Glutamatergic neuron (in vitro differentiated cells): ENCODE measurements at regions not wholly inside any gene's neighbourhood (a gene's known extent, or its start where the extent isn't known, plus 50 kb on each side); places are given as distances from the start of the nearest gene placed in this dataset.
"Not testable (repeated sequence)": the region's sequence is repeated elsewhere in the genome, so short reads cannot be mapped to it uniquely, and the experiment has no call there.

Experiments used
- DNase-seq: peaks from one replicate; pipeline ENCODE4 v3.0.0; 2022
- H3K27ac Mint-ChIP-seq: one replicate; pipeline ENCODE4 v1.8.0; 2020; ENCODE audit warnings: mild to moderate bottlenecking, mixed read lengths, inconsistent platforms; ENCODE audit not compliant: unreplicated experiment
- H3K27me3 Mint-ChIP-seq: one replicate; pipeline ENCODE4 v1.8.0; 2020; ENCODE audit warnings: mild to moderate bottlenecking, moderate library complexity, mixed read lengths, inconsistent platforms; ENCODE audit not compliant: unreplicated experiment
- H3K36me3 Mint-ChIP-seq: one replicate; pipeline ENCODE4 v1.8.0; 2020; ENCODE audit warnings: mild to moderate bottlenecking, mixed read lengths, inconsistent platforms; ENCODE audit not compliant: unreplicated experiment
- H3K4me1 Mint-ChIP-seq: one replicate; pipeline ENCODE4 v1.8.0; 2020; ENCODE audit warnings: mild to moderate bottlenecking, low read depth, mixed read lengths, inconsistent platforms; ENCODE audit not compliant: unreplicated experiment
- H3K4me3 Mint-ChIP-seq: one replicate; pipeline ENCODE4 v1.8.0; 2020; ENCODE audit warnings: mild to moderate bottlenecking, mixed read lengths, inconsistent platforms; ENCODE audit not compliant: unreplicated experiment
- H3K9me3 Mint-ChIP-seq: one replicate; pipeline ENCODE4 v1.8.0; 2020; ENCODE audit warnings: mild to moderate bottlenecking, moderate library complexity, mixed read lengths, inconsistent platforms; ENCODE audit not compliant: unreplicated experiment
- TF ChIP-seq, protein P1 (sequence below): fragments of 200-600 bp; sonication (generic); IDR thresholded peaks from one replicate; pipeline ENCODE4 v1.5.0; 2021; ENCODE audit not compliant: partially characterized antibody, unreplicated experiment

DNA sequence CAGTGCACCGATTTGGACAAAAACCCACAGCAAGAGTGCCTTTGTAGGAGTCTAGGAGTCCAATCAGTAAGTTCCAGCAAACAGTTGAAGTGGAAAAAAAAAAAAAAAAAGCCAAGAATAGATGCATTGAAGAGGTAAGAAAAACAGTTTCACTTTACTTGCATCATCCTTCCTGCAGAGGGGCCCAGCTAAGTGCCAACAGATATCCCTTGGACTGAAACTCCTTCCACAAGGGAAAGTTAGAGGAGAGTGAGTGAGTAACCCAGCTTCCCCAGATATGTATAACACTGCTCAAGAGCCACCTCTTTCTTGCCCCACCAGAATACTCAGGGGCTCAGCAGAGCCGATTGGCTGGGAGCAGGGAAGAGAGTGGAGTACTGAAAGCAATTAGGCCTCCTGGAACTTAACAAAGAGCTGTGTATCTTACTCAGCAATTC lies 617.7 kb upstream of the SMIM31 start:
- no peaks in the 10 kb centered on the region for H3K4me1 Mint-ChIP-seq
- no peak for DNase-seq
- no peaks in the 10 kb centered on the region for H3K9me3 Mint-ChIP-seq
- no peak overlapping the region for H3K4me3 Mint-ChIP-seq
- TF ChIP-seq, protein P1, sequence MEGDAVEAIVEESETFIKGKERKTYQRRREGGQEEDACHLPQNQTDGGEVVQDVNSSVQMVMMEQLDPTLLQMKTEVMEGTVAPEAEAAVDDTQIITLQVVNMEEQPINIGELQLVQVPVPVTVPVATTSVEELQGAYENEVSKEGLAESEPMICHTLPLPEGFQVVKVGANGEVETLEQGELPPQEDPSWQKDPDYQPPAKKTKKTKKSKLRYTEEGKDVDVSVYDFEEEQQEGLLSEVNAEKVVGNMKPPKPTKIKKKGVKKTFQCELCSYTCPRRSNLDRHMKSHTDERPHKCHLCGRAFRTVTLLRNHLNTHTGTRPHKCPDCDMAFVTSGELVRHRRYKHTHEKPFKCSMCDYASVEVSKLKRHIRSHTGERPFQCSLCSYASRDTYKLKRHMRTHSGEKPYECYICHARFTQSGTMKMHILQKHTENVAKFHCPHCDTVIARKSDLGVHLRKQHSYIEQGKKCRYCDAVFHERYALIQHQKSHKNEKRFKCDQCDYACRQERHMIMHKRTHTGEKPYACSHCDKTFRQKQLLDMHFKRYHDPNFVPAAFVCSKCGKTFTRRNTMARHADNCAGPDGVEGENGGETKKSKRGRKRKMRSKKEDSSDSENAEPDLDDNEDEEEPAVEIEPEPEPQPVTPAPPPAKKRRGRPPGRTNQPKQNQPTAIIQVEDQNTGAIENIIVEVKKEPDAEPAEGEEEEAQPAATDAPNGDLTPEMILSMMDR = no peak
- no peak overlapping the region for H3K27ac Mint-ChIP-seq
- H3K27me3 Mint-ChIP-seq = no peaks in the 10 kb centered on the region
- H3K36me3 Mint-ChIP-seq = no peaks in the 10 kb centered on the region

DNA sequence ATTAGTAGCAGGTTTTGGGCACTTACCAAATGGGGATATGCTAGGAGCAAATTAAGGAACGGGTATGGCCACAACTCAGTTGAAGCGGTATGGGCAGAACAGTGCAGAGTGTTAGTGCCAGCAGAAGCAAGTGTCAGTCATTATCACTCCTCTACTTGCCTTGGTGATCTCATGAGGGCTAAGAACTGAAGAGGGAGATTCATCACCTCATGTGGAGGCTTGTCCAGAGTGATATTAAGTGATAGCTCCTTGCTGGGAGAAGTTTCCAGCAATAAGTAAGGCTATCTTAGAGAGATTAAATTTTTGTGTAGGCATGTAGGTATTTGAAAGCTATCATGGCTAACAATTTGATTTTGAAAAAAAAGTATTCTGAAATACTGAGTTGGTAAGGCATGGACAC lies 615.4 kb upstream of the SMIM31 start:
- Mint-ChIP-seq H3K36me3 (no peaks in the 10 kb centered on the region), H3K27me3 (no peaks in the 10 kb centered on the region)
- TF ChIP-seq, protein P1 = no peak

DNA sequence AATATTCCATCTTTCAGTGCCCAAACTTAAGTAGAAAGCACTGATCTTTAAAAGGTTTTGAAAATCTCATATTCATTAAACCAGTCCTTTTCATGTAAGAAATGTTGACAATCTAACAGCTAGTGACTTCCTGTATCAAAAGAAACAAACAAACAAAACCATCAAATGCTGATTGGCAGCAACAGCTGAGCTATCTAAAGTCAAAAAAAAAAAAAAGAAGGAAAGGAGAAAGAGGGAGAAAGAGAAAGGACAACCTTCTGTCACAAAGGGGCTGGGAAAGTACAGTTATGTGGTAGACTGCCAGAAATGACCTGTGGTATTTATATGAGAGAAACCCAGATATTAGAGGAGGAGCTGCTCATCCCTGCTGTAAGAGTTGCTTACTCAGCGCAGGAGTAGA lies 614.6 kb upstream of the SMIM31 start:
- TF ChIP-seq, protein P1 = no peak
- Mint-ChIP-seq H3K4me1 (no peaks in the 10 kb centered on the region), H3K27ac (no peak overlapping the region), H3K4me3 (no peak overlapping the region), H3K27me3 (no peaks in the 10 kb centered on the region), H3K36me3 (no peaks in the 10 kb centered on the region), H3K9me3 (no peaks in the 10 kb centered on the region)
- DNase-seq = no peak

More for the DNA sequence above, 615.4 kb upstream of the SMIM31 start:
- H3K4me1 Mint-ChIP-seq = no peaks in the 10 kb centered on the region
- H3K27ac Mint-ChIP-seq = no peak overlapping the region
- DNase-seq = no peak
- H3K4me3 Mint-ChIP-seq = no peak overlapping the region
- H3K9me3 Mint-ChIP-seq = no peaks in the 10 kb centered on the region

DNA sequence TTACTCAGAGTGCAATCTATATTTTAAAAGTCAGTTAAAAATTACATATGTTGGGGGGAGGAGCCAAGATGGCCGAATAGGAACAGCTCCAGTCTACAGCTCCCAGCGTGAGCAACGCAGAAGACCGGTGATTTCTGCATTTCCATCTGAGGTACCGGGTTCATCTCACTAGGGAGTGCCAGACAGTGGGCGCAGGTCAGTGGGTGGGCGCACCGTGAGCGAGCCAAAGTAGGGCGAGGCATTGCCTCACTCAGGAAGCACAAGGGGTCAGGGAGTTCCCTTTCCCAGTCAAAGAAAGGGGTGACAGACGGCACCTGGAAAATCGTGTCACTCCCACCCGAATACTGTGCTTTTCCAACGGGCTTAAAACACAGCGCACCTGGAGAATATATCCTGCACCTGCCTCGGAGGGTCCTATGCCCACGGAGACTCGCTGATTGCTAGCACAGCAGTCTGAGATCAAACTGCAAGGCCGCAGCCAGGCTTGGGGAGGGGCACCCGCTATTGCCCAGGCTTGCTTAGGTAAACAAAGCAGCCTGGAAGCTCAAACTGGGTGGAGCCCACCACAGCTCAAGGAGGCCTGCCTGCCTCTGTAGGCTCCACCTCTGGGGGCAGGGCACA lies 612.1 kb upstream of the SMIM31 start:
- not testable (repeated sequence) for DNase-seq, H3K4me1 Mint-ChIP-seq

DNA sequence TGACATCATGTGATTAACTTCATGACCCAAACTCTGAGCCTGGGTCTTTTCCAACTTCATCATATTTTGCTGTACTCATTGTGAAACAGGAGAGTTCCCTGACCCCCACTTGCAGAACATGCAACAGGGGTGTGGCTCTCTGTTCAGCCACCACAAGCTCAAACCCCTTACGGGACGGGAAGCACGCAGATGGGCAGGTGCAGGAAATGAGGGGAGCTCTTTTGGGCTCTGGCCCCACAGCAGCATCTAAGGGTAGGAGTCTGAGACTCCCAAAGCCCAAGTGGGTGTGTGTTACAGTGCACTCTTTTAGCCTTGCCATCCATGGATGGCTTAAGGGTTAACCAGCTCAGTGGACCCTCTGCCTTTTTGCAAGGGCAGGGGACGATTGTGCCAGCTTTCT lies 599.5 kb upstream of the SMIM31 start:
- Mint-ChIP-seq H3K36me3 (no peaks in the 10 kb centered on the region), H3K4me1 (no peaks in the 10 kb centered on the region), H3K27ac (no peak overlapping the region), H3K27me3 (no peaks in the 10 kb centered on the region), H3K9me3 (no peaks in the 10 kb centered on the region), H3K4me3 (no peak overlapping the region)
- TF ChIP-seq, protein P1 = no peak
- DNase-seq = no peak

More for the DNA sequence above, 612.1 kb upstream of the SMIM31 start:
- not testable (repeated sequence) for H3K36me3 Mint-ChIP-seq, H3K9me3 Mint-ChIP-seq, H3K27ac Mint-ChIP-seq, H3K4me3 Mint-ChIP-seq, H3K27me3 Mint-ChIP-seq
